GM23338 (cell line): ENCODE measurements at regions not wholly inside any gene's neighbourhood (a gene's known extent, or its start where the extent isn't known, plus 50 kb on each side); places are given as distances from the start of the nearest gene placed in this dataset.

Source experiments
- ATAC-seq: fragments of 200-7000 bp; cut with Tn5 transposase; 3 replicates; pipeline ENCODE4 v1.9.1; 2020
- DNase-seq: peaks from one replicate; pipeline ENCODE4 v3.0.0-alpha.2; 2015; ENCODE audit warnings: low spot score
- H2AFZ ChIP-seq: fragments of 200-600 bp; sonication (generic); 2 replicates; pipeline ENCODE4 v1.8.0; 2016; ENCODE audit warnings: antibody characterized with exemption, mild to moderate bottlenecking, moderate library complexity
- H3F3A ChIP-seq: fragments of 200-600 bp; sonication (generic); replicated peaks from 2 replicates; pipeline ENCODE4 v1.8.0; 2017; ENCODE audit warnings: antibody characterized with exemption, mixed run types, low read depth
- H3K27ac ChIP-seq: fragments of 200-600 bp; sonication (generic); 2 replicates; pipeline ENCODE4 v1.6.1; 2016; ENCODE audit warnings: low read depth
- H3K27me3 ChIP-seq: fragments of 200-600 bp; sonication (generic); 2 replicates; pipeline ENCODE4 v1.8.0; 2016; ENCODE audit warnings: mild to moderate bottlenecking, mixed run types, moderate library complexity; ENCODE audit not compliant: insufficient read depth
- H3K36me3 ChIP-seq: fragments of 200-600 bp; sonication (generic); 2 replicates; pipeline ENCODE4 v1.8.0; 2016; ENCODE audit warnings: mild to moderate bottlenecking; ENCODE audit not compliant: insufficient read depth
- H3K4me1 ChIP-seq: fragments of 200-600 bp; sonication (generic); 2 replicates; pipeline ENCODE4 v1.8.0; 2016; ENCODE audit warnings: mild to moderate bottlenecking, moderate library complexity; ENCODE audit not compliant: insufficient read depth
- H3K4me2 ChIP-seq: fragments of 200-600 bp; sonication (generic); 2 replicates; pipeline ENCODE4 v1.7.1; 2017; ENCODE audit warnings: mixed run types
- H3K4me3 ChIP-seq: fragments of 200-600 bp; sonication (generic); 2 replicates; pipeline ENCODE4 v1.6.1; 2016; ENCODE audit warnings: mixed run types
- H3K79me2 ChIP-seq: fragments of 200-600 bp; sonication (generic); replicated peaks from 2 replicates; pipeline ENCODE4 v1.8.0; 2017; ENCODE audit warnings: mild to moderate bottlenecking; ENCODE audit not compliant: insufficient read depth
- H3K9me2 ChIP-seq: fragments of 200-600 bp; sonication (generic); 2 replicates; pipeline ENCODE4 v1.8.0; 2017; ENCODE audit not compliant: insufficient read depth
- H4K20me1 ChIP-seq: fragments of 200-600 bp; sonication (generic); replicated peaks from 2 replicates; pipeline ENCODE4 v1.8.0; 2017; ENCODE audit warnings: mild to moderate bottlenecking; ENCODE audit not compliant: insufficient read depth
- H3K27ac Mint-ChIP-seq: 2 replicates; pipeline ENCODE4 v1.8.0; 2020; ENCODE audit warnings: inconsistent platforms, mild to moderate bottlenecking, moderate library complexity, mixed read lengths
- H3K27me3 Mint-ChIP-seq: 3 replicates; pipeline ENCODE4 v1.8.0; 2022; ENCODE audit warnings: low read depth, mild to moderate bottlenecking, moderate library complexity, mixed read lengths, inconsistent platforms; ENCODE audit not compliant: insufficient read depth, poor library complexity
- H3K36me3 Mint-ChIP-seq: 3 replicates; pipeline ENCODE4 v1.8.0; 2021; ENCODE audit warnings: low read depth, mild to moderate bottlenecking, inconsistent platforms, moderate library complexity, mixed read lengths
- H3K4me1 Mint-ChIP-seq: 3 replicates; pipeline ENCODE4 v1.8.0; 2020; ENCODE audit warnings: mild to moderate bottlenecking, inconsistent platforms, mixed read lengths
- H3K4me3 Mint-ChIP-seq: 3 replicates; pipeline ENCODE4 v1.8.0; 2021; ENCODE audit warnings: moderate library complexity, mild to moderate bottlenecking, inconsistent platforms, mixed read lengths
- H3K9me3 Mint-ChIP-seq: 3 replicates; pipeline ENCODE4 v1.8.0; 2020; ENCODE audit warnings: moderate library complexity, mild to moderate bottlenecking, inconsistent platforms, mixed read lengths
- CREB1 ChIP-seq: fragments of 250-450 bp; sonication (Bioruptor Pico); IDR thresholded peaks from 2 replicates; pipeline ENCODE4 v1.5.0; 2020; ENCODE audit warnings: low read depth, mild to moderate bottlenecking, moderate library complexity
- JUNB ChIP-seq: IDR thresholded peaks from one replicate; pipeline ENCODE4 v1.6.1; 2016; ENCODE audit warnings: antibody characterized with exemption; ENCODE audit not compliant: unreplicated experiment
- POLR2AphosphoS5 ChIP-seq: IDR thresholded peaks from 2 replicates; pipeline ENCODE4 v1.6.1; 2016; ENCODE audit warnings: antibody characterized with exemption, low read depth
- STAT1 ChIP-seq: IDR thresholded peaks from one replicate; pipeline ENCODE4 v1.6.1; 2016; ENCODE audit warnings: antibody characterized with exemption; ENCODE audit not compliant: unreplicated experiment
- ZNF331 ChIP-seq: fragments of 250-450 bp; sonication (Bioruptor Pico); IDR thresholded peaks from 2 replicates; pipeline ENCODE4 v1.5.0; 2020; ENCODE audit warnings: low read depth, mild to moderate bottlenecking, moderate library complexity
- TF ChIP-seq, protein P1 (sequence below): IDR thresholded peaks from one replicate; pipeline ENCODE4 v1.6.1; 2018; ENCODE audit warnings: antibody characterized with exemption; ENCODE audit not compliant: unreplicated experiment
- TF ChIP-seq, protein P2 (sequence below): fragments of 250-450 bp; sonication (Bioruptor Pico); IDR thresholded peaks from 2 replicates; pipeline ENCODE4 v1.5.0; 2020; ENCODE audit warnings: mild to moderate bottlenecking, moderate library complexity

DNA sequence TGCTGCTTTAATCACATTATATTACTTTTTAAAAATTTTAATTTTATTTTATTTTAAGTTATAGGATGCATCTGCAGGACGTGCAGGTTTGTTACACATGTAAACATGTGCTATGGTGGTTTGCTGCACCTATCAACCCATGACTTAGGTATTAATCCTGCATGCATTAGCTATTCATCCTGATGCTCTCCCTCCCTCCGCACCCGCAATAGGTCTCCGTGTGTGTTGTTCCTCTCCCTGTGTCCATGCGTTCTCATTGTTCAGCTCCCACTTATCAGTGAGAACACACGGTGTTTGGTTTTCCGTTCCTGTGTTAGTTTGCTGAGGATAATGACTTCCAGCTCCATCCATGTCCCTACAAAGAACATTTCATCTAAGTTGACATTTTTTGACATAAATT lies 283.2 kb downstream of the CYRIA start:
- H3K36me3 Mint-ChIP-seq = no peaks in the 10 kb centered on the region
- peaks cover 5% of the 10 kb centered on the region; the same call in 2 of the 3 replicates for H3K4me1 Mint-ChIP-seq
- no peak overlapping the region for H3K4me3 ChIP-seq
- DNase-seq (no peak), ATAC-seq (no peak)
- H2AFZ ChIP-seq = no peak overlapping the region
- no peaks in the 10 kb centered on the region for H3K79me2 ChIP-seq
- H3K36me3 ChIP-seq = no peaks in the 10 kb centered on the region
- no peak overlapping the region for H3K4me2 ChIP-seq
- no peak overlapping the region for H3K27ac ChIP-seq
- no peaks in the 10 kb centered on the region for H3F3A ChIP-seq
- no peak overlapping the region for H3K4me3 Mint-ChIP-seq
- H3K27me3 Mint-ChIP-seq = no peaks in the 10 kb centered on the region
- H3K4me1 ChIP-seq = no peaks in the 10 kb centered on the region
- no peaks in the 10 kb centered on the region for H3K9me3 Mint-ChIP-seq
- H4K20me1 ChIP-seq = no peaks in the 10 kb centered on the region
- no peaks in the 10 kb centered on the region for H3K27me3 ChIP-seq
- no peak for TF ChIP-seq CREB1
- TF ChIP-seq, protein P1, sequence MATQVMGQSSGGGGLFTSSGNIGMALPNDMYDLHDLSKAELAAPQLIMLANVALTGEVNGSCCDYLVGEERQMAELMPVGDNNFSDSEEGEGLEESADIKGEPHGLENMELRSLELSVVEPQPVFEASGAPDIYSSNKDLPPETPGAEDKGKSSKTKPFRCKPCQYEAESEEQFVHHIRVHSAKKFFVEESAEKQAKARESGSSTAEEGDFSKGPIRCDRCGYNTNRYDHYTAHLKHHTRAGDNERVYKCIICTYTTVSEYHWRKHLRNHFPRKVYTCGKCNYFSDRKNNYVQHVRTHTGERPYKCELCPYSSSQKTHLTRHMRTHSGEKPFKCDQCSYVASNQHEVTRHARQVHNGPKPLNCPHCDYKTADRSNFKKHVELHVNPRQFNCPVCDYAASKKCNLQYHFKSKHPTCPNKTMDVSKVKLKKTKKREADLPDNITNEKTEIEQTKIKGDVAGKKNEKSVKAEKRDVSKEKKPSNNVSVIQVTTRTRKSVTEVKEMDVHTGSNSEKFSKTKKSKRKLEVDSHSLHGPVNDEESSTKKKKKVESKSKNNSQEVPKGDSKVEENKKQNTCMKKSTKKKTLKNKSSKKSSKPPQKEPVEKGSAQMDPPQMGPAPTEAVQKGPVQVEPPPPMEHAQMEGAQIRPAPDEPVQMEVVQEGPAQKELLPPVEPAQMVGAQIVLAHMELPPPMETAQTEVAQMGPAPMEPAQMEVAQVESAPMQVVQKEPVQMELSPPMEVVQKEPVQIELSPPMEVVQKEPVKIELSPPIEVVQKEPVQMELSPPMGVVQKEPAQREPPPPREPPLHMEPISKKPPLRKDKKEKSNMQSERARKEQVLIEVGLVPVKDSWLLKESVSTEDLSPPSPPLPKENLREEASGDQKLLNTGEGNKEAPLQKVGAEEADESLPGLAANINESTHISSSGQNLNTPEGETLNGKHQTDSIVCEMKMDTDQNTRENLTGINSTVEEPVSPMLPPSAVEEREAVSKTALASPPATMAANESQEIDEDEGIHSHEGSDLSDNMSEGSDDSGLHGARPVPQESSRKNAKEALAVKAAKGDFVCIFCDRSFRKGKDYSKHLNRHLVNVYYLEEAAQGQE = no peak
- no peak for TF ChIP-seq JUNB
- no peak for TF ChIP-seq POLR2AphosphoS5
- TF ChIP-seq, protein P2, sequence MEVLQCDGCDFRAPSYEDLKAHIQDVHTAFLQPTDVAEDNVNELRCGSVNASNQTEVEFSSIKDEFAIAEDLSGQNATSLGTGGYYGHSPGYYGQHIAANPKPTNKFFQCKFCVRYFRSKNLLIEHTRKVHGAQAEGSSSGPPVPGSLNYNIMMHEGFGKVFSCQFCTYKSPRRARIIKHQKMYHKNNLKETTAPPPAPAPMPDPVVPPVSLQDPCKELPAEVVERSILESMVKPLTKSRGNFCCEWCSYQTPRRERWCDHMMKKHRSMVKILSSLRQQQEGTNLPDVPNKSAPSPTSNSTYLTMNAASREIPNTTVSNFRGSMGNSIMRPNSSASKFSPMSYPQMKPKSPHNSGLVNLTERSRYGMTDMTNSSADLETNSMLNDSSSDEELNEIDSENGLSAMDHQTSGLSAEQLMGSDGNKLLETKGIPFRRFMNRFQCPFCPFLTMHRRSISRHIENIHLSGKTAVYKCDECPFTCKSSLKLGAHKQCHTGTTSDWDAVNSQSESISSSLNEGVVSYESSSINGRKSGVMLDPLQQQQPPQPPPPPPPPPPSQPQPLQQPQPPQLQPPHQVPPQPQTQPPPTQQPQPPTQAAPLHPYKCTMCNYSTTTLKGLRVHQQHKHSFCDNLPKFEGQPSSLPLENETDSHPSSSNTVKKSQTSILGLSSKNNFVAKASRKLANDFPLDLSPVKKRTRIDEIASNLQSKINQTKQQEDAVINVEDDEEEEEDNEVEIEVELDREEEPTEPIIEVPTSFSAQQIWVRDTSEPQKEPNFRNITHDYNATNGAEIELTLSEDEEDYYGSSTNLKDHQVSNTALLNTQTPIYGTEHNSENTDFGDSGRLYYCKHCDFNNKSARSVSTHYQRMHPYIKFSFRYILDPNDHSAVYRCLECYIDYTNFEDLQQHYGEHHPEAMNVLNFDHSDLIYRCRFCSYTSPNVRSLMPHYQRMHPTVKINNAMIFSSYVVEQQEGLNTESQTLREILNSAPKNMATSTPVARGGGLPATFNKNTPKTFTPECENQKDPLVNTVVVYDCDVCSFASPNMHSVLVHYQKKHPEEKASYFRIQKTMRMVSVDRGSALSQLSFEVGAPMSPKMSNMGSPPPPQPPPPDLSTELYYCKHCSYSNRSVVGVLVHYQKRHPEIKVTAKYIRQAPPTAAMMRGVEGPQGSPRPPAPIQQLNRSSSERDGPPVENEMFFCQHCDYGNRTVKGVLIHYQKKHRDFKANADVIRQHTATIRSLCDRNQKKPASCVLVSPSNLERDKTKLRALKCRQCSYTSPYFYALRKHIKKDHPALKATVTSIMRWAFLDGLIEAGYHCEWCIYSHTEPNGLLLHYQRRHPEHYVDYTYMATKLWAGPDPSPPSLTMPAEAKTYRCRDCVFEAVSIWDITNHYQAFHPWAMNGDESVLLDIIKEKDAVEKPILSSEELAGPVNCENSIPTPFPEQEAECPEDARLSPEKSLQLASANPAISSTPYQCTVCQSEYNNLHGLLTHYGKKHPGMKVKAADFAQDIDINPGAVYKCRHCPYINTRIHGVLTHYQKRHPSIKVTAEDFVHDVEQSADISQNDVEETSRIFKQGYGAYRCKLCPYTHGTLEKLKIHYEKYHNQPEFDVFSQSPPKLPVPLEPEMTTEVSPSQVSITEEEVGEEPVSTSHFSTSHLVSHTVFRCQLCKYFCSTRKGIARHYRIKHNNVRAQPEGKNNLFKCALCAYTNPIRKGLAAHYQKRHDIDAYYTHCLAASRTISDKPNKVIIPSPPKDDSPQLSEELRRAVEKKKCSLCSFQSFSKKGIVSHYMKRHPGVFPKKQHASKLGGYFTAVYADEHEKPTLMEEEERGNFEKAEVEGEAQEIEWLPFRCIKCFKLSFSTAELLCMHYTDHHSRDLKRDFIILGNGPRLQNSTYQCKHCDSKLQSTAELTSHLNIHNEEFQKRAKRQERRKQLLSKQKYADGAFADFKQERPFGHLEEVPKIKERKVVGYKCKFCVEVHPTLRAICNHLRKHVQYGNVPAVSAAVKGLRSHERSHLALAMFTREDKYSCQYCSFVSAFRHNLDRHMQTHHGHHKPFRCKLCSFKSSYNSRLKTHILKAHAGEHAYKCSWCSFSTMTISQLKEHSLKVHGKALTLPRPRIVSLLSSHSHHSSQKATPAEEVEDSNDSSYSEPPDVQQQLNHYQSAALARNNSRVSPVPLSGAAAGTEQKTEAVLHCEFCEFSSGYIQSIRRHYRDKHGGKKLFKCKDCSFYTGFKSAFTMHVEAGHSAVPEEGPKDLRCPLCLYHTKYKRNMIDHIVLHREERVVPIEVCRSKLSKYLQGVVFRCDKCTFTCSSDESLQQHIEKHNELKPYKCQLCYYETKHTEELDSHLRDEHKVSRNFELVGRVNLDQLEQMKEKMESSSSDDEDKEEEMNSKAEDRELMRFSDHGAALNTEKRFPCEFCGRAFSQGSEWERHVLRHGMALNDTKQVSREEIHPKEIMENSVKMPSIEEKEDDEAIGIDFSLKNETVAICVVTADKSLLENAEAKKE (CRISPR knock-in tag) = no peak
- no peak for TF ChIP-seq STAT1
- TF ChIP-seq ZNF331 (CRISPR knock-in tag) = no peak
- peaks cover 7% of the 10 kb centered on the region; the same call in 1 of the 2 replicates for H3K9me2 ChIP-seq
- H3K27ac Mint-ChIP-seq = no peak overlapping the region
